H4 (cell line): ENCODE measurements at regions not wholly inside any gene's neighbourhood (a gene's known extent, or its start where the extent isn't known, plus 50 kb on each side); places are given as distances from the start of the nearest gene placed in this dataset.
A peak's percentile ranks its signal among the peaks of the same experiment; 100 is the strongest.
"Not testable (repeated sequence)": the region's sequence is repeated elsewhere in the genome, so short reads cannot be mapped to it uniquely, and the experiment has no call there.

ENCODE experiments used
- DNase-seq: peaks from one replicate; pipeline ENCODE4 v3.0.0-alpha.2; 2015; ENCODE audit warnings: low spot score

DNA sequence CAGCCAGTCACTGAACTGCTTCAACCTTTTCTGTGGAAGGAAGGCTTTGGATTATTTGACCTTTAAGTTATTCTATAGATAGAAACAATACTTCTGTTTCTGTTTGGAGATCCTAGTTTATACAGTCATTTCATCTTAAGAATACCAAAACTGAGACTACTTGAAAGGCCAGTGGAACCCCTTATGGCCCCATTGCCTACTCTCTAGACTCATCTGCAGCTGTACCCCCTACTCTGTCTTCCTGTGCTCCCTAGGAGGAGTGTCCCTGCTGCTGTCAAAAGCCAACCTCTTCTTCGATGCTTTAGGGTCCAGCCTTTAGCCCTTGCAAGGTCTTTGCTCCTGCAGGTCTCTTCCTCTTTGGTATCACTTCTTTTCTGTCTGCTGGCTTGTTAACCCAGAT is 169.6 kb downstream of the EDEM1 start:
- DNase-seq = no peak

DNA sequence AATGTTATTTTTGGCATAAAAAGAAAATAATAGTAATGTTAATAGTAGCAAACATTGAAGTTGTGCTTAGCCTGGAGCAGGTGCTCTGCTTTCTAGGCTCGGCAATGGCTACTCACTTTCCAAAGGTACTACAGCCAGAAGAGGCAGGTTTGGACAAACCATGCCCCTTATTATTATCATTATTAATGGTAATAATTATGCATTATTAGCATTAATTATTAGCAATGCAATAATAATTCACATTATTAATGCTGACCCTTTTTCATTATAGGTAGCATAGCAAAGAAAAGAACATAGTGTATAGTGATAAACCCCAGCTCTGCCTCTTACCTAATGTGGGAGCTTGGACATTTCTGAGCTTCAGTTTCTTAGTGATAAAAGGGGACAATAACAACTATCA is 171.4 kb downstream of the EDEM1 start:
- DNase-seq = no peak

GRCh38 chr3:5360453-5360852 is 172.9 kb downstream of the EDEM1 start:
- DNase-seq = no peak

DNA sequence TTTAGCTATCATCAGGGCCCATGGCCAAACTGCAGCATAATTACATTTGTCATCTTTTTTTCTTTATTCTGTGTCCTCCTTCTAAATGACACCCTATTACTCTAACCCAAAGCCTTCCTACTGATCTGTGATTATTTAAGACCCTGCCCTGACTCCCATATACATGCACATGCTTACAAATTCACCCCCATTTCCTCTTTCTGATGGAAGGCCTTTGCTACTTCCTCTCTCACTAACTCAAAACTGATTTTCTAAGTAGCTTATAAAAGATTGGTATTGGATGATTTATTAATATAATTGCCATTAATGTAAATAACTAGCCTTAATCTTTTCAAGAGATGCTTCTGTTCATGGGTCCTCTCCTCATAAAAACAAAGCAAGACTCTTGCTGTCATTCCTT is 179.2 kb downstream of the EDEM1 start:
- no peak for DNase-seq

DNA sequence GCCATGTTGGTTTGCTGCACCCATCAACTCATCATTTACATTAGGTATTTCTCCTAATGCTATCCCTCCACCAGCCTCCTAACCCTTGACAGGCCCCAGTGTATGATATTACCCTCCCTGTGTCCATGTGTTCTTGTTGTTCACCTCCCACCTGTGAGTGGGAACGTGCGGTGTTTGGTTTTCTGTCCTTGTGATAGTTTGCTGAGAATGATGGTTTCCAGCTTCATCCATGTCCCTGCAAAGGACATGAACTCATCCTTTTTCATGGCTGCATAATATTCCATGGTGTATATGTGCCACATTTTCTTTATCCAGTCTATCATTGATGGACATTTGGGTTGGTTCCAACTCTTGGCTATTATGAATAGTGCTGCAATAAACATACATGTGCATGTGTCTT is 184.0 kb downstream of the EDEM1 start:
- DNase-seq = not testable (repeated sequence)

DNA sequence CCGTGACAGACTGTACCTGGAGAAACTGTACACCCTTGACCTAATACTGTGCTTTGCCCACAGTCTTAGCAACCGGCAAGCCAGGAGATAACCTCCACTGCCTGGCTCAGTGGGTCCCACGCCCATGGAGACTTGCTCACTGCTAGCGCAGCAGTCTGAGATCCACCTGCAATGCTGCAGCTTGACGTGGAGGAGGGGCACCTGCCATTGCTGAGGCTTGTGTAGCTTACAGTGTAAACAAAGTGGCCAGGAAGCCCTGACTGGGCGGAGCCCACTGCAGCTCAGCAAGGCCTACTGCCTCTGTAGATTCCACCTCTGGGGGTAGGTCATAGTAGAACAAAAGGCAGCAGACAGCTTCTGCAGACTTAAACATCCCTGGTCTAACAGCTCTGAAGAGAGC is 189.3 kb downstream of the EDEM1 start:
- DNase-seq = no peak

GRCh38 chr3:5379266-5379665 is 191.8 kb downstream of the EDEM1 start:
- DNase-seq = not testable (repeated sequence)

- DNase-seq = not testable (repeated sequence)
Observed at GRCh38 chr3:5383486-5384263, 196.2 kb downstream of the EDEM1 start.

- no peak for DNase-seq
Observed at GRCh38 chr3:5384557-5385236, 197.2 kb downstream of the EDEM1 start.

DNA sequence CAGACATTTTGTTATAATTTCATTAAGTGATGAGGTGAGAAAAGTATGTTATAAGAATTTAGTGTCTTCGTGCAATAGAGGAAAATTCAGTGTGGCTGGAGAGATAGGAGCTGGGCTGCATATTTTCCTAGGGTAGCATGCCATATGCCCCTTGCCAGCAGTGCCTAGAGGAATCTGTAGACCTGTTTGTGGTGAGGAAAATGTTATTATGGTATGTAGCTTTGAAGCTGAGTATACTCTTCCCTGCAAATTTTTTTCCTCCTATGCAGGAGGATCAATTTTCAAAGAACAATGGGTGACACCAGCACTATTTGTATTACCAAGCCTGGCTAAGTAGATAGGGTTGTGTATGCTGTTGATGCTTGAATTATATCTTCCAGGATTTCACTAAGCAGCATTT is 200.6 kb downstream of the EDEM1 start:
- no peak for DNase-seq

DNA sequence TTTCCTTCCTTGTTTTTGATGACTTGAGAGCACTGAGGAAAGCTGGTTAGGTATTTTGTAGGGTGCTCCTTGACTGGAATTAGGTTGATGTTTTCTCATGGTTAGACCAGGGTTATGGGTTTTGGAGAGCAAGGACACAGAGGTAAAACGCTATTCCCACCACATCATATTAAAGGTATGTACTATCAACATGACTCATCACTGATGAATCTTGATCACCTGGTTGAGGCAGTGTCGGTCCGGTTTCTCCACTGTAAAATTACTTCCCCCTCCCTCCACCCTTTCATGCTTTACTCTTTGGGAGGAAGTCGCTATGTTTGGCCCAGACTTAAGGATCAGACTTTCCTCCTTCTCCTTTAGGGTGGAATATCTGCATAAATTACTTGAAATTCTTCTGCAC is 201.6 kb downstream of the EDEM1 start:
- no peak for DNase-seq

DNA sequence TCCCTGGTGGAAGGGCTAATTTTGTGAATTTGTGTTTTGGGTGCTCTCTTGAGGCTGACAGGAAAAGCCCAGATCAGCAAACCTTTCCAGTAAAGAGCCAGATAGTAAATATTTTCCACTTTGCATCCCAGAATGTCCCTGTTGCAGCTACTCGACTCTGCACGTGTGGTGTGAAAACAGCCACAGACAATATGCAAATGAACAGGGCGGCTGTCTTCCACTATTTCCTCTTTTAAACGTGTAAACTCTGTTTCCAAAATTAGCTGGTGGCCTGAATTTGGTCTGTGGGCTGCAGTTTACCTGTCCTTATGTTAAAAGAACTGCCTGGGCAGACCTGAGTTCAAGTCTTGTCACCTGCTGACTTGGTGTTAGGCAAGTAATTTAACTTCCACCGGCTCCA is 202.7 kb downstream of the EDEM1 start:
- DNase-seq = no peak

- no peak for DNase-seq
Observed at GRCh38 chr3:5390936-5391625, 203.6 kb downstream of the EDEM1 start.

DNA sequence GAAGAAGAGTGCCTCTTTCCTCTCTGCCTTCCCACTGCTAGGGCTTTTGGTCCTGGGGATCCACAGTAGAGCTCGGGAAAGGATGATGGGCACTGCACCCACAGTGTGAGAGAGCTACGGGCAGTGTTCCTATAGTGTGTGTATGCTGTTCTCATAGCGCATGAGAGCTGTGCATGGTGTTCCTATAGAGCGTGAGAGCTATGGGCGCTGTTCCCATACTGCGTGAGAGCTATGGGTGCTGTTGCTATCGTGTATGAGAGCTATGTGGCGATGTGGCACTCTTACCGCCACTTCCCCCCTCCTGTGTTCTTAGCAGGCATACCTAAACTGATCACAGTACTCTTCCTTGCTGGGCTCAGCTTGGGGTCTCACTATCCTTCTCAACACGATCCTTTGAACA is 213.5 kb downstream of the EDEM1 start:
- no peak for DNase-seq

DNA sequence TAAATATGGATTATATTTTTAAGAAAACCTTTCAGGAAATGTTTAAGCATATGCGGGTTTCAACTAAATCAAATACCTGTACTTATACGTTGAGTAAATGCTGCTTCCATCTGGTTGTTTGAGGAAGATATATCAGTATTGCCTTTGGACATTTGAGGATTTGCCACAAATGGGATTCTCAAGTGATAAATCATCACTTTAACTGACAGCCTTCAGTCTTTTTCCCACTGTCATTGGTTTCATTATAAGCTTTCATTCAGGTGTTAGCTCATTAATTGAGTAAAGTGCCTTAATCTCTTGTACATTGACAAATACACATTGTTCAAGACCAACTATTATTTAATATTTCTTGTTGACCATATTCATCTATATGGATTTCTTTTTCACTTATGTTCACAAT is 217.2 kb downstream of the EDEM1 start:
- no peak for DNase-seq

GRCh38 chr3:5411786-5412185 is 224.3 kb downstream of the EDEM1 start:
- no peak for DNase-seq

GRCh38 chr3:5423076-5423475 is 235.6 kb downstream of the EDEM1 start:
- no peak for DNase-seq

- no peak for DNase-seq
Observed at GRCh38 chr3:5423523-5423922, 236.0 kb downstream of the EDEM1 start.

- DNase-seq = no peak
Observed at GRCh38 chr3:5425371-5425770, 237.9 kb downstream of the EDEM1 start.

DNA sequence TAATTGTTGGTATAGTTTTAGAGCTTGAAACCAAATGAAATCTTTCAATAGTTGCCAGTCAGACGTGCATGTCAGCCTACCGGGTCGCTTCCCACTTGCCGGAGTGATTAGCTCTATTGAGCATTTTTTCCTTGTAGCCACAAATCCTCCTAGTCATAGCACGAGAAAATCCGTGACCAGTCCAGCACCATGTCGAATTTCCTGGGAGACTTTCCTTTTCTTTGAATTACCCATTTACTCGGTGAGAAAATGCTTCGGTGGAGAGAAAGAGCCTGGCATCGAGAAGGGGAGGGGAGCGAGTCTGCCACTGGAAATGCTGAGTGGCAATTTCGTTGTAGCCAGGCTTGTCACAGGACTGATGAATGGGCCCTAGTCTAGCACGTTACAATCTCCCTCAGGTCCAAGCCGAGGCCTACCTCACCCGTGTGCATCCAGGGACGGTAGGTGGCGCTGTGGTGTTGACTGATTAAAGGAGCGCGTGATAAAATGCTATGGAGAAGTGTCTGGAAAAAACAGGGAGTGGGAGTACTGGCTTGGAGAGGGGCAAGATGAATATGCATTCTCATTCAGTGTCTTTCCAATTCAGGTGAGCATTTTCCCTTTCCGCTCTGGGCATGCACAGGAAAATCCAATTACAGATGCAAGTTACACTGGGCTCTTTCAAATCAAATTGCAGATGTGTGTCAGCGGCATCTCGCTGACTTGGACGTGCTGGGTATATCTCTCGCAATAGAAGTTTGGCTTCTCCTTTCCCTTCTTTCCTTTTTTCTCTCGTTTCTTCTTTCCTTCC is 238.8 kb downstream of the EDEM1 start:
- peak; percentile 46 for DNase-seq

DNA sequence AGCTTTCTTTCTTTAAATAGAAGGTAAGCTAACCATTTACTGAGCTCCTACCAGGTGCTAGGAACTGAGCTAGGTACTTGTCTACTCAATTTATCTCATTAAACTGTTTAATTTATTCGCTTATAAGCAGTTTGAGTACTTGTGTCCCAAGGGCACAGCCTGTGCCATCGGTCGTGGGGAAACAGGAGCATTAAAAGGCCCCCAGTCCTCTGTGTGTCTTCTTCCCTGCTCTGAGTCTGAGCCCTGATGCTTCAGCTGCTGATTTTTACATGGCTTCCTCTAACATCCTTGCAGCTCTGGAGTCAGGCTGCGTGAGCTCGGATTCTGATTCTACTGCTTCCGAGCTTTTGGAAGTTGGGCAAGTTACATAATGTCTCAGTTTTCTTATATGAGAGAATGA is 239.5 kb downstream of the EDEM1 start:
- DNase-seq = no peak

DNA sequence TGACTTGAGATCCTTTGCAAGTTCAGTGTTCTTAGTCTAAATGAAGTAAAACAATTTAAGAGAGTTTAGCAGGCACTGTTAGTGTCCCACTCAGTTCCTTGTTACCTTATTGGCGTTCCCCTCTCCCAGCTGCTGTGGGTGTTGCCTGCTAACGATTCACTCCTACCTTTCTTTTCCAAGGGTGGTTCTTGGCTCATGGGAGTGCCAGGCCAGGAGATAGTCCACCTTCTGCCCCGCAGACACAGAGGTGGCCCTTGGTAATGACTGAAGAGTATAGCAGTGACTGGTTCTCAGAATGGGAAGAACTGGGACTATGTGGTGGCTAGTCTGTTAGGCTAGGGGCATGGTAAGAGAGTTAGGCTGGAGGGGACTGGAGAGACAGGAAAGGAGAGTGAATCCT is 240.4 kb downstream of the EDEM1 start:
- no peak for DNase-seq
